Hepatocyte (in vitro differentiated cells): ENCODE measurements at regions not wholly inside any gene's neighbourhood (a gene's known extent, or its start where the extent isn't known, plus 50 kb on each side); places are given as distances from the start of the nearest gene placed in this dataset.

Experiments used
- DNase-seq: peaks from one replicate; pipeline ENCODE4 v3.0.0-alpha.2; 2016; ENCODE audit warnings: low spot score
- H2AFZ ChIP-seq: fragments of 200-600 bp; sonication (generic); 2 replicates; pipeline ENCODE4 v1.6.0; 2016; ENCODE audit warnings: antibody characterized with exemption, mild to moderate bottlenecking
- H3K27ac ChIP-seq: fragments of 200-600 bp; sonication (generic); 2 replicates; pipeline ENCODE4 v1.5.1; 2016; ENCODE audit warnings: mild to moderate bottlenecking
- H3K27me3 ChIP-seq: fragments of 200-600 bp; sonication (generic); 2 replicates; pipeline ENCODE4 v1.6.1; 2016
- H3K36me3 ChIP-seq: fragments of 200-600 bp; sonication (generic); replicated peaks from 2 replicates; pipeline ENCODE4 v1.5.1; 2016; ENCODE audit warnings: low read depth; ENCODE audit not compliant: insufficient read depth
- H3K4me1 ChIP-seq: fragments of 200-600 bp; sonication (generic); 2 replicates; pipeline ENCODE4 v1.5.1; 2016; ENCODE audit warnings: mild to moderate bottlenecking, moderate library complexity; ENCODE audit not compliant: insufficient read depth
- H3K4me2 ChIP-seq: fragments of 200-600 bp; sonication (generic); 2 replicates; pipeline ENCODE4 v1.6.0; 2016
- H3K4me3 ChIP-seq: fragments of 200-600 bp; sonication (generic); 2 replicates; pipeline ENCODE4 v1.5.1; 2016; ENCODE audit warnings: mild to moderate bottlenecking
- H3K79me2 ChIP-seq: fragments of 200-600 bp; sonication (generic); 2 replicates; pipeline ENCODE4 v1.6.0; 2017; ENCODE audit warnings: mild to moderate bottlenecking
- H3K9me2 ChIP-seq: fragments of 200-600 bp; sonication (generic); replicated peaks from 2 replicates; pipeline ENCODE4 v1.6.0; 2017; ENCODE audit warnings: mild to moderate bottlenecking; ENCODE audit not compliant: insufficient read depth
- H3K9me3 ChIP-seq: fragments of 200-600 bp; sonication (generic); 2 replicates; pipeline ENCODE4 v1.5.1; 2016; ENCODE audit warnings: low read depth, mild to moderate bottlenecking
- H4K20me1 ChIP-seq: fragments of 200-600 bp; sonication (generic); 2 replicates; pipeline ENCODE4 v1.6.0; 2016; ENCODE audit warnings: mild to moderate bottlenecking; ENCODE audit not compliant: insufficient read depth, poor library complexity, severe bottlenecking
- CTCF ChIP-seq: fragments of 200-600 bp; sonication (generic); IDR thresholded peaks from 2 replicates; pipeline ENCODE4 v1.5.1; 2016; ENCODE audit warnings: antibody characterized with exemption, mild to moderate bottlenecking; ENCODE audit not compliant: poor library complexity
- EZH2 ChIP-seq: fragments of 200-600 bp; sonication (generic); IDR thresholded peaks from 2 replicates; pipeline ENCODE4 v1.6.1; 2016; ENCODE audit warnings: antibody characterized with exemption, mild to moderate bottlenecking, borderline replicate concordance
- EZH2phosphoT487 ChIP-seq: fragments of 200-600 bp; sonication (generic); IDR thresholded peaks from one replicate; pipeline ENCODE4 v1.6.1; 2018; ENCODE audit warnings: antibody characterized with exemption, mild to moderate bottlenecking, low read depth, moderate library complexity; ENCODE audit not compliant: unreplicated experiment, severe bottlenecking
- WGBS: methylation state at CpG from one replicate; pipeline ENCODE4 v1.1.6; 2016; ENCODE audit warnings: low lambda C conversion rate; ENCODE audit errors: missing lambda C conversion rate; 5-methylcytosine and 5-hydroxymethylcytosine counted together

GRCh38 chr22:47591016-47591415 is 828.6 kb downstream of the TBC1D22A start:
- Histone ChIP-seq H3K4me2 (no peak overlapping the region), H4K20me1 (no peaks in the 10 kb centered on the region), H3K36me3 (no peaks in the 10 kb centered on the region), H3K27me3 (no peaks in the 10 kb centered on the region), H3K4me3 (no peak overlapping the region), H3K79me2 (no peaks in the 10 kb centered on the region), H3K9me2 (no peaks in the 10 kb centered on the region), H3K27ac (no peak overlapping the region), H2AFZ (no peak overlapping the region), H3K9me3 (no peaks in the 10 kb centered on the region), H3K4me1 (no peaks in the 10 kb centered on the region)
- 92% methylated on average over 7 of the region's 7 CpGs for WGBS
- no peak for DNase-seq
- no peak for TF ChIP-seq EZH2phosphoT487
- no peak for TF ChIP-seq CTCF
- no peak for TF ChIP-seq EZH2

- Histone ChIP-seq H3K9me2 (no peaks in the 10 kb centered on the region), H3K4me2 (no peak overlapping the region), H3K79me2 (no peaks in the 10 kb centered on the region), H3K4me3 (no peak overlapping the region), H4K20me1 (no peaks in the 10 kb centered on the region), H3K27ac (no peak overlapping the region), H3K27me3 (no peaks in the 10 kb centered on the region), H3K36me3 (no peaks in the 10 kb centered on the region), H3K9me3 (no peaks in the 10 kb centered on the region), H3K4me1 (no peaks in the 10 kb centered on the region), H2AFZ (no peak overlapping the region)
- TF ChIP-seq EZH2phosphoT487 (no peak), CTCF (no peak), EZH2 (no peak)
- 85% methylated on average over 17 of the region's 17 CpGs for WGBS
- DNase-seq, result no peak
Measured at GRCh38 chr22:47589271-47590250, 827.1 kb downstream of the TBC1D22A start.

GRCh38 chr22:47588578-47588960 is 826.1 kb downstream of the TBC1D22A start:
- H3K4me2 ChIP-seq, result no peak overlapping the region
- H3K9me3 ChIP-seq, result no peaks in the 10 kb centered on the region
- H3K4me1 ChIP-seq, result no peaks in the 10 kb centered on the region
- TF ChIP-seq EZH2phosphoT487 (no peak), CTCF (no peak), EZH2 (no peak)
- no peak overlapping the region for H3K27ac ChIP-seq
- H4K20me1 ChIP-seq, result no peaks in the 10 kb centered on the region
- H3K4me3 ChIP-seq, result no peak overlapping the region
- H3K79me2 ChIP-seq, result no peaks in the 10 kb centered on the region
- WGBS, result 85% methylated on average over 7 of the region's 7 CpGs
- DNase-seq, result no peak
- no peaks in the 10 kb centered on the region for H3K9me2 ChIP-seq
- no peak overlapping the region for H2AFZ ChIP-seq
- H3K36me3 ChIP-seq, result no peaks in the 10 kb centered on the region
- no peaks in the 10 kb centered on the region for H3K27me3 ChIP-seq
